ENCODE measurements at regions not wholly inside any gene's neighbourhood (a gene's known extent, or its start where the extent isn't known, plus 50 kb on each side); places are given as distances from the start of the nearest gene placed in this dataset.

DNA sequence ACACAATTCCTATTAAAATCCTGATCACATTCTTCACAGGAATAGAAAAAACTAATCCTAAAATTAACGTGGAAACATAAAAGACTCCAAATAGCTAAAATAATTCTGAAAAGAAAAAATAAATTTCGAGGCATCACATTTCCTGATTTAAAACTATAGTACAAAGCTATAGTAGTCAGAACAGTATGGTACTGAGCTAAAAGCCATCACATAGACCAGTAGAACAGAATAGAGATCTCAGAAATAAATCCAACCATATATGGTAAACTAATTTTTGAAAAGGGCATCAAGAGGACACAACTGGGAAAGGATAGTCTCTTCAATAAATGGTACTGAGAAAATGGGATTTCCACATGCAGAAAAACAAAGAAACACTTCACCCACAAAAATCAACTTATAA, 125.2 kb upstream of the DAAM1 start:
- no peak overlapping the region for H2AFZ ChIP-seq
- H3K4me1 ChIP-seq = no peaks in the 10 kb centered on the region
- no peak overlapping the region for H3K4me3 ChIP-seq (ENCODE audit: low read depth, low read length)
- H3K4me2 ChIP-seq (ENCODE audit: low read length) = no peak overlapping the region
- H3K9me3 ChIP-seq (ENCODE audit: control insufficient read depth, low read length) = no peaks in the 10 kb centered on the region
- TF ChIP-seq, protein P1, sequence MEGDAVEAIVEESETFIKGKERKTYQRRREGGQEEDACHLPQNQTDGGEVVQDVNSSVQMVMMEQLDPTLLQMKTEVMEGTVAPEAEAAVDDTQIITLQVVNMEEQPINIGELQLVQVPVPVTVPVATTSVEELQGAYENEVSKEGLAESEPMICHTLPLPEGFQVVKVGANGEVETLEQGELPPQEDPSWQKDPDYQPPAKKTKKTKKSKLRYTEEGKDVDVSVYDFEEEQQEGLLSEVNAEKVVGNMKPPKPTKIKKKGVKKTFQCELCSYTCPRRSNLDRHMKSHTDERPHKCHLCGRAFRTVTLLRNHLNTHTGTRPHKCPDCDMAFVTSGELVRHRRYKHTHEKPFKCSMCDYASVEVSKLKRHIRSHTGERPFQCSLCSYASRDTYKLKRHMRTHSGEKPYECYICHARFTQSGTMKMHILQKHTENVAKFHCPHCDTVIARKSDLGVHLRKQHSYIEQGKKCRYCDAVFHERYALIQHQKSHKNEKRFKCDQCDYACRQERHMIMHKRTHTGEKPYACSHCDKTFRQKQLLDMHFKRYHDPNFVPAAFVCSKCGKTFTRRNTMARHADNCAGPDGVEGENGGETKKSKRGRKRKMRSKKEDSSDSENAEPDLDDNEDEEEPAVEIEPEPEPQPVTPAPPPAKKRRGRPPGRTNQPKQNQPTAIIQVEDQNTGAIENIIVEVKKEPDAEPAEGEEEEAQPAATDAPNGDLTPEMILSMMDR (IDR thresholded peaks at IDR 0.05) = no peak
- H3K9ac ChIP-seq = no peak overlapping the region
- no peaks in the 10 kb centered on the region for H3K79me2 ChIP-seq
- H3K36me3 ChIP-seq (ENCODE audit: control insufficient read depth, insufficient read depth, low read length) = no peaks in the 10 kb centered on the region
- no peak overlapping the region for H3K27ac ChIP-seq
- no peaks in the 10 kb centered on the region for H3K27me3 ChIP-seq (ENCODE audit: control insufficient read depth, insufficient read depth, low read length)

DNA sequence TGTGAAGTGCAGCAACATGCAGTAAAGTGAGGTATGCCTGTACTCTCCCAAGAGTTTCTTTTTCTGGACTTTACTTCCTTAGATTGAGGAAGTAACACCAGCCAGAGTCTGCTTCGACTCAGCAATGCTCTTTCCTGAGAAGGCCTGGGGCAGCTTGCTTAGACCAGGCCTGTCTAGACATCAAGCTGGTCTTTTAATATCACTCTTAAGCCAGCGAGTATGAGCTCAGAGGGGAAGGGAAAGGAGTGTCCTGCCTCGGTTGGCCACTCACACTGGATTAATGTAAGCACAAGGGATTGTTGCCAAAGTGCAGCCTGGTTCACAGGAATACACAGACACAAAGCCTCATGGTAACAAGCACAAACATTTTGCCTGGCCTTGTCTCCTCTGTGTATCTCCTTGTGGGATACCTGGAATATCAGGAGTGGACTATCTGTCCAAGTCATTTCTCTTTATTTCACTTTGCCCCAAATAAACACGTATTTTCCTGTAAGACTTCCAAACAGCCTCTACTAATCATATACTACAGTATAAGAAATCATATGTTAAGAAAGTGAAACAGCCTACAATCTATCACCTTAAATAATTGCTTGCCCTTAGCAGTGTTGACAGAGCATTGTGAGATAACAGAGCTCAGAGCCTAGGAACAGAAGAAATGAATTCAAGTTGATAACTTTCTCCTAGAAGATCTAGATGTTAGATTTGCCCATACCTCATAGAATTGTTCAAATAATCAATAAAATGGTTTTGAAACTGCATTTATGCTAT, 121.2 kb upstream of the DAAM1 start:
- Histone ChIP-seq H3K9me3 (ENCODE audit: control insufficient read depth, low read length) (no peaks in the 10 kb centered on the region), H2AFZ (no peak overlapping the region), H3K27me3 (ENCODE audit: control insufficient read depth, insufficient read depth, low read length) (no peaks in the 10 kb centered on the region), H3K4me1 (no peaks in the 10 kb centered on the region), H3K4me3 (ENCODE audit: low read depth, low read length) (no peak overlapping the region), H3K4me2 (ENCODE audit: low read length) (no peak overlapping the region), H3K9ac (no peak overlapping the region), H3K79me2 (no peaks in the 10 kb centered on the region), H3K27ac (no peak overlapping the region), H3K36me3 (ENCODE audit: control insufficient read depth, insufficient read depth, low read length) (no peaks in the 10 kb centered on the region)
- TF ChIP-seq, protein P1 (IDR thresholded peaks at IDR 0.05) = no peak

DNA sequence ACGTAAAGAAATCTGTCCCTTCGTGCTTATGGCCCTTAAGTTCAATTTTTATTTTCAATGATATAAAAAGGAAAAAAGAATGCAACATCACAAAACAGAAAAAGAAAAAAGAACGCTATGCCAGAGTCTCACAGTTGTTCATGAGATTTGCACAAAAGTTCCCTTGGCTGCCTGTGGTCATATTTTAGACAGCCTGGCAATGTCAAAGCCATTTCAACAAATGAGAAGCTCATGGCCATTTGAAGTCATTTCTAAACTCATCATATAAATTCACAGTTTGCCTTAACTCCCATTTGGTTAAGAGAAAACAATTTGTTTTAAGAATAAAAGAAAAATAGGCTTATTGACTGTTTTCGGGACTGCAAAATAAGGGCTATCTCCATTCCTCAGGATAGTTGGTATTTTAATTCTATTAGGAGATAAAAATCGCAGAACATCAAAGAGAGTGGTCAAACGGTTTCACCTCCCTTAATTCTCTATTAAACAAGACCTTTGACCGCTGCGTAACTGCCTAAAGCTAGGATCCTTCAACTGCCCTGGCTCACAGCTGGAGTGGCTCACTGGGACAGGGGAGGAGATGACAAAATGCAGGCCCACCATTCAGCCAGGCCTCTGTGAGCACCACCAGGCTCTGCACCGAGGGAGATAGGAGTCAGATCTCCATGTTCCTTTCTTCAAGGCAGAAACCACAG, 119.2 kb upstream of the DAAM1 start:
- H3K27ac ChIP-seq = no peak overlapping the region
- H3K4me1 ChIP-seq = no peaks in the 10 kb centered on the region
- TF ChIP-seq, protein P1 (IDR thresholded peaks at IDR 0.05) = no peak
- no peak overlapping the region for H3K4me2 ChIP-seq (ENCODE audit: low read length)
- H3K4me3 ChIP-seq (ENCODE audit: low read depth, low read length) = no peak overlapping the region
- no peak overlapping the region for H2AFZ ChIP-seq
- H3K9ac ChIP-seq = no peak overlapping the region
- H3K27me3 ChIP-seq (ENCODE audit: control insufficient read depth, insufficient read depth, low read length) = no peaks in the 10 kb centered on the region
- H3K36me3 ChIP-seq (ENCODE audit: control insufficient read depth, insufficient read depth, low read length) = no peaks in the 10 kb centered on the region
- H3K9me3 ChIP-seq (ENCODE audit: control insufficient read depth, low read length) = no peaks in the 10 kb centered on the region
- no peaks in the 10 kb centered on the region for H3K79me2 ChIP-seq

DNA sequence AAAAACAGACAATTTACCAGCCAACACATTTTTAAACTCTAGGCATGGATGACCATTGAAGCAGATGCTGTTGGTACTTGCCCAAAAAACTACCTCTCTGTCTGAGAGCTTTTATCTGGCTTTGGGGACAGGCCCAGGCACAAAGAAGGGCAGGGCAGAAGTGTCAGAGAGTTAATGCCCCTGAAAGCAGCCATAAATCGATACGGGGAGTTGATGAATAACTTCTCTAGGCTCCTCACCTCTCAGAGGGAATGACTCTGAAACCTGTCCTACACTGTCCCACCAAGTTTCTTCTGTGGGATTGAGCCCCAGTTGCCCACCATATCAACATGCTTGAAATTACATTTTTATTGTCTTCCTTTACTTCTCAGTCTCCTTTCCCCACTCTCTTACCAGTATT, 113.0 kb upstream of the DAAM1 start:
- Histone ChIP-seq H3K27me3 (ENCODE audit: control insufficient read depth, insufficient read depth, low read length) (no peaks in the 10 kb centered on the region), H3K4me1 (no peaks in the 10 kb centered on the region), H3K79me2 (no peaks in the 10 kb centered on the region), H3K9ac (no peak overlapping the region), H3K4me3 (ENCODE audit: low read depth, low read length) (no peak overlapping the region), H3K36me3 (ENCODE audit: control insufficient read depth, insufficient read depth, low read length) (no peaks in the 10 kb centered on the region), H3K4me2 (ENCODE audit: low read length) (no peak overlapping the region), H2AFZ (no peak overlapping the region), H3K9me3 (ENCODE audit: control insufficient read depth, low read length) (no peaks in the 10 kb centered on the region), H3K27ac (no peak overlapping the region)
- TF ChIP-seq, protein P1 (IDR thresholded peaks at IDR 0.05) = no peak

Measured in parathyroid adenoma (tissue), 2 donors.